Neuronal stem cell (in vitro differentiated cells): ENCODE measurements at regions not wholly inside any gene's neighbourhood (a gene's known extent, or its start where the extent isn't known, plus 50 kb on each side); places are given as distances from the start of the nearest gene placed in this dataset.

Experiments
- DNase-seq: peaks from one replicate; pipeline ENCODE4 v3.0.0-alpha.2; 2013; ENCODE audit warnings: low spot score
- H2AFZ ChIP-seq: one replicate; pipeline ENCODE4 v1.6.1; 2013; ENCODE audit warnings: mild to moderate bottlenecking, low read length, inconsistent platforms
- H2AK5ac ChIP-seq: 2 replicates; pipeline ENCODE4 v1.6.1; 2013; ENCODE audit warnings: low read depth, mild to moderate bottlenecking, inconsistent platforms, low read length, moderate library complexity, mixed read lengths
- H2BK120ac ChIP-seq: 2 replicates; pipeline ENCODE4 v1.6.1; 2013; ENCODE audit warnings: low read depth, mild to moderate bottlenecking, inconsistent platforms, low read length, moderate library complexity, mixed read lengths
- H2BK12ac ChIP-seq: one replicate; pipeline ENCODE4 v1.6.1; 2013; ENCODE audit warnings: low read length, inconsistent platforms
- H2BK15ac ChIP-seq: 2 replicates; pipeline ENCODE4 v1.6.1; 2013; ENCODE audit warnings: mild to moderate bottlenecking, low read length, inconsistent platforms, mixed read lengths
- H2BK5ac ChIP-seq: one replicate; pipeline ENCODE4 v1.6.1; 2013; ENCODE audit warnings: inconsistent platforms, mild to moderate bottlenecking, low read length, moderate library complexity
- H3K14ac ChIP-seq: one replicate; pipeline ENCODE4 v1.6.1; 2013; ENCODE audit warnings: low read length, inconsistent platforms
- H3K18ac ChIP-seq: 2 replicates; pipeline ENCODE4 v1.6.1; 2013; ENCODE audit warnings: low read length, inconsistent platforms
- H3K23ac ChIP-seq: 2 replicates; pipeline ENCODE4 v1.6.1; 2013; ENCODE audit warnings: low read depth, mild to moderate bottlenecking, mixed read lengths, low read length, inconsistent platforms; ENCODE audit not compliant: poor library complexity
- H3K27ac ChIP-seq: replicated peaks from 3 replicates; pipeline ENCODE4 v1.5.1; 2013; ENCODE audit warnings: low read length, inconsistent platforms
- H3K27me3 ChIP-seq, 3 experiments: 2 replicates each; pipeline ENCODE4 v1.6.1; 2013; ENCODE audit warnings: low read length in 3 of 3, mild to moderate bottlenecking in 2 of 3, inconsistent platforms in 1 of 3, low read depth in 1 of 3, mixed read lengths in 1 of 3, moderate library complexity in 1 of 3; ENCODE audit not compliant: control insufficient read depth in 3 of 3, insufficient read depth in 3 of 3
- H3K36me3 ChIP-seq, 2 donors: replicated peaks in 1 of 2; 2 replicates each; pipeline ENCODE4 v1.6.1; 2013; ENCODE audit warnings: low read length in 2 of 2; ENCODE audit not compliant: control insufficient read depth in 2 of 2, insufficient read depth in 2 of 2
- H3K4ac ChIP-seq: 2 replicates; pipeline ENCODE4 v1.6.1; 2013; ENCODE audit warnings: inconsistent platforms, mild to moderate bottlenecking, low read length, moderate library complexity
- H3K4me1 ChIP-seq, 2 donors: 1 replicate in 1 of 2; 2 replicates in 1 of 2; pipeline ENCODE4 v1.6.1; 2013; ENCODE audit warnings: low read length in 2 of 2, low read depth in 1 of 2; ENCODE audit not compliant: control insufficient read depth in 2 of 2, insufficient read depth in 1 of 2
- H3K4me2 ChIP-seq: one replicate; pipeline ENCODE4 v1.6.1; 2013; ENCODE audit warnings: mild to moderate bottlenecking, low read length, inconsistent platforms; ENCODE audit not compliant: insufficient read depth, poor library complexity, severe bottlenecking
- H3K4me3 ChIP-seq, 2 donors: 2 replicates each; pipeline ENCODE4 v1.5.1; 2013; ENCODE audit warnings: low read length in 2 of 2, mild to moderate bottlenecking in 2 of 2, inconsistent platforms in 1 of 2, moderate library complexity in 1 of 2
- H3K79me1 ChIP-seq: one replicate; pipeline ENCODE4 v1.6.1; 2013; ENCODE audit warnings: low read depth, mild to moderate bottlenecking, inconsistent platforms, low read length, moderate library complexity
- H3K9ac ChIP-seq: one replicate; pipeline ENCODE4 v1.6.1; 2013; ENCODE audit warnings: mild to moderate bottlenecking, low read depth, low read length, inconsistent platforms; ENCODE audit not compliant: poor library complexity
- H3K9me3 ChIP-seq, 2 donors: replicated peaks in 1 of 2; 2 replicates each; pipeline versions ENCODE3 to v1.6.1; 2013; ENCODE audit warnings: low read length in 2 of 2, mild to moderate bottlenecking in 2 of 2, inconsistent platforms in 1 of 2, low read depth in 1 of 2, mixed read lengths in 1 of 2, moderate library complexity in 1 of 2; ENCODE audit not compliant: control insufficient read depth in 2 of 2, insufficient read depth in 1 of 2
- H4K8ac ChIP-seq: one replicate; pipeline ENCODE4 v1.6.1; 2013; ENCODE audit warnings: low read depth, mild to moderate bottlenecking, inconsistent platforms, low read length, moderate library complexity
- H4K91ac ChIP-seq: one replicate; pipeline ENCODE4 v1.6.1; 2013; ENCODE audit warnings: low read length, low read depth, mild to moderate bottlenecking, inconsistent platforms; ENCODE audit not compliant: poor library complexity
- WGBS, 2 donors: extraction: QIAGEN DNeasy Blood & Tissue Kit; methylation state at CpG; one replicate each; pipeline ENCODE4 v1.1.7; 2013; ENCODE audit warnings: missing lambda C conversion rate in 2 of 2, mixed read lengths in 1 of 2; ENCODE audit not compliant: insufficient read length in 2 of 2, insufficient replicate concordance in 1 of 2; ENCODE audit errors: extremely low coverage in 2 of 2; 5-methylcytosine and 5-hydroxymethylcytosine counted together

DNA sequence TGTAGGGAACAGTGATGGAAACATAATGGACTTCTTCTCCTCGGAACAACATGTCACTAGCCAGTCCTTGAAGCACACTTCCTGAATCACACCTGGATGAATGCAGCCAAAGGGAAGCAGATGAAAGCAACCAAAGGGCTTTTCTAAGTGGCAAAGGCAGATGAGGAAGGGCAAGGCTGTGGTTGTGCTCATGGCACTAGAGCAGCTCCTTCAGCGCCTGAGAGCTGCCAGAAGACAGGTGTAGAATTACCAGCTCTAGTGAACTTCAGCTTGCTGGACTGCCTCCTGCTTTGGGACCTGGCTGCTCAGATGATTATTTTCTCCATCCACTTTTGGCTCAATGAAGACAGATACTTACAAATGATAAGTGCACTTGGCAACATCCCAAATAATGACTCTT lies 1372.1 kb upstream of the SEL1L start:
- DNase-seq = no peak
- Histone ChIP-seq H4K8ac (no peak overlapping the region), H3K27ac (no peak overlapping the region), H3K4me3 (no peak overlapping the region), H3K14ac (no peak overlapping the region), H3K36me3 (no peaks in the 10 kb centered on the region), H3K4ac (no peak overlapping the region), H3K27me3 (no peaks in the 10 kb centered on the region), H3K23ac (no peak overlapping the region), H3K4me1 (peaks cover 0 to 3% of the 10 kb centered on the region in 2 donors), H2BK15ac (no peak overlapping the region), H4K91ac (no peak overlapping the region), H3K18ac (no peak overlapping the region), H2BK5ac (no peak overlapping the region), H3K9me3 (no peaks in the 10 kb centered on the region), H2AK5ac (no peak overlapping the region), H2BK12ac (no peak overlapping the region), H3K79me1 (no peaks in the 10 kb centered on the region), H2AFZ (no peak overlapping the region), H3K4me2 (no peak overlapping the region), H3K9ac (no peak overlapping the region), H2BK120ac (no peak overlapping the region)
- no CpG with 5 or more reads among the region's 2 CpGs for WGBS, 2 donors

DNA sequence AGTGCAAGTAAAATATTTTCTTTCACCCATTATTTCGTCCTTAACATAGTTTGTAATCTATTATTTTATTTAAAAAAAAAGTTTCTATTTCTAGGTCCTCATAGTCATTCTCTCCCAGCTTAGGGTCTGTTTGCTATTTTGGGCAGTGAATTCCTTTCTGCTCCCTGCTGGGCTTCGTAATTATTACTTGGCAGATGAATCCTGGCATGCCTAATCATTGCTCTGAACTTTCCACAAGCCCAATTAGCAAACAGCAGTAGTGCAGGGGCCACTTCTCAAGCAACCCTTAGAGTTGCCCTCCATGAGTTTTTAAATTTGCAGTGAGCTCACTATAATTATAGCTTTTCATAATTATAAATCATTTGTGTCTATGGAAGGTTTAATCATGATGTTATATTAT lies 1378.3 kb upstream of the SEL1L start:
- H2AK5ac ChIP-seq = no peak overlapping the region
- no peak overlapping the region for H4K91ac ChIP-seq
- H2AFZ ChIP-seq = no peak overlapping the region
- no peak overlapping the region for H3K23ac ChIP-seq
- H3K14ac ChIP-seq = no peak overlapping the region
- H3K36me3 ChIP-seq = no peaks in the 10 kb centered on the region
- no peak overlapping the region for H3K18ac ChIP-seq
- H3K79me1 ChIP-seq = no peaks in the 10 kb centered on the region
- no peak for DNase-seq
- no peak overlapping the region for H3K27ac ChIP-seq
- H3K4ac ChIP-seq = no peak overlapping the region
- H2BK120ac ChIP-seq = no peak overlapping the region
- no peak overlapping the region for H2BK15ac ChIP-seq
- H3K9me3 ChIP-seq = no peaks in the 10 kb centered on the region
- no peak overlapping the region for H2BK5ac ChIP-seq
- H3K27me3 ChIP-seq = no peaks in the 10 kb centered on the region
- no peak overlapping the region for H4K8ac ChIP-seq
- no peak overlapping the region for H2BK12ac ChIP-seq
- H3K4me1 ChIP-seq = no peaks in the 10 kb centered on the region
- H3K4me2 ChIP-seq = no peak overlapping the region
- WGBS, 2 donors = 100% methylated on average over 1 of the region's 2 CpGs; no CpG with 5 or more reads in 1 of the 2 donors
- no peak overlapping the region for H3K4me3 ChIP-seq
- H3K9ac ChIP-seq = no peak overlapping the region

DNA sequence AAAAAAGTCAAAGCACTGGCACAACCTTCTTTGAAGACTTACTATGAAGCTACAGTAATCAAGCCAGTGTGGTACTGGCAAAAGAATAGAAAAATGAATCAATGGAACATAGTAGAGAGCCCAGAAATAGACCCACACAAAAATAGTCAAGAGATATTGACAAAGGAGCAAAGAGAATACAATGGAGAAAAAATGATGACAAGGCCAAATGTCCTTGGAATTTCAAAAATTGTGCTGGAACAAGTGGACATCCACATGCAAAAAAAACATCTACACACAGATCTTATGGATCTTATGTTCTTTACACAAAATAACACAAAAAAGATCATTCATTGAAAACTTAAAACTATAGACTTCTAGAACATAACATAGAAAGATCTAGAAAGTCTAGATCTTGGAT lies 1379.7 kb upstream of the SEL1L start:
- H2BK15ac ChIP-seq = no peak overlapping the region
- no peak overlapping the region for H2AFZ ChIP-seq
- no peaks in the 10 kb centered on the region for H3K4me1 ChIP-seq
- H2BK12ac ChIP-seq = no peak overlapping the region
- H4K91ac ChIP-seq = no peak overlapping the region
- no peaks in the 10 kb centered on the region for H3K79me1 ChIP-seq
- no peak overlapping the region for H3K4me3 ChIP-seq
- no peak overlapping the region for H3K18ac ChIP-seq
- H3K4ac ChIP-seq = no peak overlapping the region
- H2AK5ac ChIP-seq = no peak overlapping the region
- no peak for DNase-seq
- no peak overlapping the region for H4K8ac ChIP-seq
- H3K36me3 ChIP-seq = no peaks in the 10 kb centered on the region
- H2BK120ac ChIP-seq = no peak overlapping the region
- H3K14ac ChIP-seq = no peak overlapping the region
- no peaks in the 10 kb centered on the region for H3K27me3 ChIP-seq
- no peak overlapping the region for H3K27ac ChIP-seq
- no peak overlapping the region for H3K4me2 ChIP-seq
- H3K9ac ChIP-seq = no peak overlapping the region
- no peak overlapping the region for H3K23ac ChIP-seq
- no peak overlapping the region for H2BK5ac ChIP-seq
- H3K9me3 ChIP-seq = no peaks in the 10 kb centered on the region

DNA sequence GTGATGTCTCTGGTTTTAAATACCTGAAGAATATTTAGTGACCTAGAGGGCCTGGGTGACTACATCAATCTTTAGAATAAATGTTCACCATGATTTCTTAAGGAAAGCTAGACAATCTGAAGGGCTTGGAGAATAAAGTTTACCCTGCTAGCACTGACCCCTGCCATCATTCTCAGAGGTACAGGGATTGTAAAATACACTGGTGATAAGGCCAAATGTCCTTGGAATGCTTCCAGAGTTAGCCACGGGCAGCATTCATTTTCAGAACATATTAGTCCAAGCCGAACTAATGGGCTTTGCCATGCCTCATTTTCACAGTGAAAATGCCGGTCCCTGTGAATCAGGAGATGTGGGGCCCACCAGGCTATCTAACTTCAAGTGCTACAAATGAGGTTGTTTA lies 1381.7 kb upstream of the SEL1L start:
- Histone ChIP-seq H3K4me2 (no peak overlapping the region), H3K4me1 (no peaks in the 10 kb centered on the region), H3K79me1 (no peaks in the 10 kb centered on the region)

More for the DNA sequence above, 1381.7 kb upstream of the SEL1L start:
- no peak for DNase-seq
- H3K9ac ChIP-seq = no peak overlapping the region
- H2AK5ac ChIP-seq = no peak overlapping the region
- H4K91ac ChIP-seq = no peak overlapping the region
- H2BK120ac ChIP-seq = no peak overlapping the region
- H3K4ac ChIP-seq = no peak overlapping the region
- no CpG with 5 or more reads among the region's 3 CpGs for WGBS, 2 donors
- H3K27ac ChIP-seq = no peak overlapping the region
- no peak overlapping the region for H2BK12ac ChIP-seq
- H2BK5ac ChIP-seq = no peak overlapping the region
- no peak overlapping the region for H3K4me3 ChIP-seq
- H3K9me3 ChIP-seq = no peaks in the 10 kb centered on the region
- H3K36me3 ChIP-seq = no peaks in the 10 kb centered on the region
- no peaks in the 10 kb centered on the region for H3K27me3 ChIP-seq
- H2AFZ ChIP-seq = no peak overlapping the region
- no peak overlapping the region for H4K8ac ChIP-seq
- H3K18ac ChIP-seq = no peak overlapping the region
- H3K23ac ChIP-seq = no peak overlapping the region
- H3K14ac ChIP-seq = no peak overlapping the region
- H2BK15ac ChIP-seq = no peak overlapping the region
